Adrenal gland (tissue), 9 donors: ENCODE measurements at regions not wholly inside any gene's neighbourhood (a gene's known extent, or its start where the extent isn't known, plus 50 kb on each side); places are given as distances from the start of the nearest gene placed in this dataset.
"Not testable (repeated sequence)": the region's sequence is repeated elsewhere in the genome, so short reads cannot be mapped to it uniquely, and the experiment has no call there.

ENCODE experiments used
- DNase-seq, 7 donors: peaks; one replicate each; pipeline ENCODE4 v3.0.0-alpha.2; 2019 to 2020
- H3K27ac ChIP-seq, 5 donors: fragments of 200-600 bp; sonication (generic) in 4 of 5; 1 replicate in 3 of 5; 2 replicates in 2 of 5; pipeline versions ENCODE4 v1.5.1 to v1.8.0; 2016 to 2020; ENCODE audit warnings: mild to moderate bottlenecking in 1 of 5
- H3K27me3 ChIP-seq: fragments of 200-600 bp; 2 replicates; pipeline ENCODE4 v1.8.0; 2021
- H3K36me3 ChIP-seq, 2 donors: fragments of 200-600 bp; replicated peaks in 1 of 2; 1 replicate in 1 of 2; 2 replicates in 1 of 2; pipeline versions ENCODE4 v1.5.1 to v1.8.0; 2018 to 2022
- H3K4me1 ChIP-seq, 2 donors: fragments of 200-600 bp; replicated peaks in 1 of 2; 1 replicate in 1 of 2; 2 replicates in 1 of 2; pipeline versions ENCODE4 v1.5.1 to v1.8.0; 2018 to 2021
- H3K4me3 ChIP-seq, 4 donors: fragments of 200-600 bp; sonication (generic) in 3 of 4; one replicate each; pipeline ENCODE4 v1.5.1; 2016 to 2018
- H3K9me3 ChIP-seq, 3 donors: fragments of 200-600 bp; sonication (generic) in 1 of 3; replicated peaks in 1 of 3; 1 replicate in 2 of 3; 2 replicates in 1 of 3; pipeline versions ENCODE4 v1.5.1 to v1.8.0; 2016 to 2021
- POLR2A ChIP-seq, 2 donors: fragments of 450-650 bp; IDR thresholded peaks; one replicate each; pipeline ENCODE4 v1.6.1; 2017; ENCODE audit warnings: antibody characterized with exemption in 2 of 2, mild to moderate bottlenecking in 2 of 2, moderate library complexity in 1 of 2
- WGBS, 4 donors: extraction: QIAGEN DNeasy Blood & Tissue Kit in 2 of 4; methylation state at CpG; one replicate each; pipeline versions ENCODE4 v1.1.5 to v1.1.7; 2013 to 2017; 5-methylcytosine and 5-hydroxymethylcytosine counted together
- intact Hi-C, 2 donors: fragments of 100-400 bp; cut with DNase I; formaldehyde crosslinking; loops; one replicate each; pipeline versions ENCODE4 v1.14.1 to v1.15.0; 2022 to 2023
- TF ChIP-seq, protein P1 (sequence below), 6 experiments: fragments of 450-650 bp in 4 of 6; fragments of 200-600 bp in 2 of 6; sonication (generic) in 1 of 6; IDR thresholded peaks; 1 replicate in 5 of 6; 2 replicates in 1 of 6; pipeline versions ENCODE4 v1.5.1 to v1.8.0; 2016 to 2021; ENCODE audit warnings: antibody characterized with exemption in 6 of 6, mild to moderate bottlenecking in 2 of 6, moderate library complexity in 1 of 6
- donor health status: healthy with polysubstance abuse.
- donor health status: Bipolar disorder and iron deficiency.
- donor health status: DM: yes; HTN: yes; CAD: no.
- donor health status: DM: no; HTN: no; CAD: no.
- donor health status: DM: no; HTN: no; CAD: no.

DNA sequence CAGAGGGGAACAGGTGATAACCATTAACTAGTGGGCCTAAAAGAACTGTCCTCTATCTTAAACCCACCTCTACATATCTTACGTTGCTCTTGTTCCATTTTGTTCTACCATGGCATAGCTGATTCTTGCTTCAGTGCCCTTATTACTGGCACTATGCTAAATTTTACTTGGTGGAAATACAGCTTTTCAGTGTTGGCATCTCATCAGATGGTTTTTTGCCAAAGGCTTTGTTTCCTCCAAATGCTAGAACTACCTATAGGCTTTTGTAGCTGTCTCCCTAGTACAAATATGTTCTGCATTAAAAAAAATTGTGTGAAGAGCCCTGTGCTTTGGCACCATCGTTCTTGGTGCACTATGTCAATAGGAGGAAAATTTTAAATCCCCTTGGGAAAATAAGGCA, 145.0 kb upstream of the ZBTB20 start:
- H3K4me3 ChIP-seq = no peak overlapping the region
- intact Hi-C loops = no loop called here
- no peak for DNase-seq
- no peaks in the 10 kb centered on the region for H3K27me3 ChIP-seq
- H3K27ac ChIP-seq = no peak overlapping the region
- no peaks in the 10 kb centered on the region for H3K9me3 ChIP-seq
- TF ChIP-seq, protein P1, sequence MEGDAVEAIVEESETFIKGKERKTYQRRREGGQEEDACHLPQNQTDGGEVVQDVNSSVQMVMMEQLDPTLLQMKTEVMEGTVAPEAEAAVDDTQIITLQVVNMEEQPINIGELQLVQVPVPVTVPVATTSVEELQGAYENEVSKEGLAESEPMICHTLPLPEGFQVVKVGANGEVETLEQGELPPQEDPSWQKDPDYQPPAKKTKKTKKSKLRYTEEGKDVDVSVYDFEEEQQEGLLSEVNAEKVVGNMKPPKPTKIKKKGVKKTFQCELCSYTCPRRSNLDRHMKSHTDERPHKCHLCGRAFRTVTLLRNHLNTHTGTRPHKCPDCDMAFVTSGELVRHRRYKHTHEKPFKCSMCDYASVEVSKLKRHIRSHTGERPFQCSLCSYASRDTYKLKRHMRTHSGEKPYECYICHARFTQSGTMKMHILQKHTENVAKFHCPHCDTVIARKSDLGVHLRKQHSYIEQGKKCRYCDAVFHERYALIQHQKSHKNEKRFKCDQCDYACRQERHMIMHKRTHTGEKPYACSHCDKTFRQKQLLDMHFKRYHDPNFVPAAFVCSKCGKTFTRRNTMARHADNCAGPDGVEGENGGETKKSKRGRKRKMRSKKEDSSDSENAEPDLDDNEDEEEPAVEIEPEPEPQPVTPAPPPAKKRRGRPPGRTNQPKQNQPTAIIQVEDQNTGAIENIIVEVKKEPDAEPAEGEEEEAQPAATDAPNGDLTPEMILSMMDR (IDR thresholded peaks at IDR 0.05) = no peak
- TF ChIP-seq POLR2A (IDR thresholded peaks at IDR 0.05) = no peak
- 86 to 92% (median 90%) methylated on average over 2 of the region's 2 CpGs for WGBS, 4 donors
- H3K36me3 ChIP-seq = no peaks in the 10 kb centered on the region
- H3K4me1 ChIP-seq = no peaks in the 10 kb centered on the region

DNA sequence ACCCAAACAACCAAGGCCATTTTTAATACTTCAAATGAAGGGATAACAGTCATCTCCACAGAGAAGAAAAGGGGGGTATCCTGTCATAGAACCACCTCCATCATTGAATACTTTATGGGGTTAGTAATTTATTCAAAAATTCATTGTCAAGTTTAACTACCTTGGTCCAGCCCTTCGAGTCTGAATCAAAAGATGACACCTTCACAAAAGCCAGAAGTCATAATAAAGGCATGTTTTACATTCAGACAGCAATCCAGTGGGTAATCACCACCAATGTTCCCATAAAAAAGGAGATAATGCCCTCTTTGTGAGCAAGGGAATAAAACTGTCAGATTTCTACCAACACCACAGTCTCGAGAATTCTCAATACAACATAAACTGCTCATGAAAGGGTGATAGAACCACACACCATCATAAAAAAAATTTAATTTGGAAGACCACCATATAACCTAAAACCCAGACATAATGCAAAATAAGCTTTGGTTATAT, 145.6 kb upstream of the ZBTB20 start:
- H3K4me3 ChIP-seq = no peak overlapping the region
- no peaks in the 10 kb centered on the region for H3K9me3 ChIP-seq
- intact Hi-C loops = no loop called here
- no peak for TF ChIP-seq POLR2A (IDR thresholded peaks at IDR 0.05)
- no peak for DNase-seq
- no peak overlapping the region for H3K27ac ChIP-seq
- H3K27me3 ChIP-seq = no peaks in the 10 kb centered on the region
- no peaks in the 10 kb centered on the region for H3K36me3 ChIP-seq
- H3K4me1 ChIP-seq = no peaks in the 10 kb centered on the region
- 85 to 91% (median 87%) methylated on average over 2 of the region's 2 CpGs for WGBS, 4 donors

DNA sequence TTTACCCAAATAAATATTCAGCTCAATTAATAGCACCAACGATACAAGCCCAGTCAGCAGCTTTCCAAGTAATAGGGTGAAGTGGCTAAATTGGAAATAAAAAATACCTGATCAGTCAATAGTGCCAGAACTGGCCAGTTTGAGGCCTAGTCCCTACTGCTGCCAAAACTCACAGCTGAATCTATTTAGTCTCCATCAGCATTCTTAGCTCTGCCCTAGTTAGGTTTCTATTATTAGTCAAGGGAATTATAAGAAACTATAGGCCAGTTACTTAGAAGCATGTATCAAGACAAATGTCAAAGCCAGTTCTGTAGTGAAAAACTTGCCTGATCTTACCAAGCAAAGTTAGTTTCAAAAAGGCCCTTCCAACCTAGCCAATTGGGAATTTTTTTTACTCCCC, 146.2 kb upstream of the ZBTB20 start:
- intact Hi-C loops = no loop called here
- TF ChIP-seq POLR2A (IDR thresholded peaks at IDR 0.05) = no peak
- TF ChIP-seq, protein P1 (IDR thresholded peaks at IDR 0.05) = no peak
- Histone ChIP-seq H3K27ac (no peak overlapping the region), H3K27me3 (no peaks in the 10 kb centered on the region), H3K4me3 (no peak overlapping the region), H3K4me1 (no peaks in the 10 kb centered on the region), H3K9me3 (no peaks in the 10 kb centered on the region), H3K36me3 (no peaks in the 10 kb centered on the region)
- 84 to 90% (median 85%) methylated on average over 1 of the region's 1 CpG for WGBS, 4 donors
- no peak for DNase-seq

DNA sequence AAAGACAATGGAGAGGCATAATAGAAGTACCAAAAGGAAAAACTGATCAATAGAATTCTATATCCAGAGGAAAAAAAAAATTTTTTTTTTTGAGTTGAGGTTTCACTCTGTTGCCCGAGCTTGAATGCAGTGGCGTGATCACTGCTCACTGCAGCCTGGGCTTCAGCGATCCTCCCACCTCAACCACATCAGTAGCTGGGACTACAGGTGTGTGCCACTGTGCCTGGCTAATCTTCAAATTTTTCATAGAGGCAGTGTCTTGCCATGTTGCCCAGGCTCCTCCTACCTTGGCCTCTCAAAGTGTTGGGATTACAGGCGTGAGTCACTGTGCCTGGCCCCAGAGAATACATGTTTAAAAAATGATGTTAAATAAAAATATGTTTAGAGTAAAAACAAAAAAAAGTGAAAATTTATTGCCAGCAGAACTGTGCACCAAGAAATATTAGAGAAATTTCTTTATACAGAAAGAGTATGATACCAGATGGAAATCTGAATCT, 154.3 kb upstream of the ZBTB20 start:
- no peaks in the 10 kb centered on the region for H3K27me3 ChIP-seq
- H3K4me3 ChIP-seq = no peak overlapping the region
- no peaks in the 10 kb centered on the region for H3K9me3 ChIP-seq
- no peaks in the 10 kb centered on the region for H3K4me1 ChIP-seq
- TF ChIP-seq, protein P1 (IDR thresholded peaks at IDR 0.05) = no peak
- TF ChIP-seq POLR2A (IDR thresholded peaks at IDR 0.05) = no peak
- no peaks in the 10 kb centered on the region for H3K36me3 ChIP-seq
- intact Hi-C loops = no loop called here
- DNase-seq = no peak
- no peak overlapping the region for H3K27ac ChIP-seq
- WGBS, 4 donors = 75 to 84% (median 81%) methylated on average over 4 of the region's 4 CpGs

DNA sequence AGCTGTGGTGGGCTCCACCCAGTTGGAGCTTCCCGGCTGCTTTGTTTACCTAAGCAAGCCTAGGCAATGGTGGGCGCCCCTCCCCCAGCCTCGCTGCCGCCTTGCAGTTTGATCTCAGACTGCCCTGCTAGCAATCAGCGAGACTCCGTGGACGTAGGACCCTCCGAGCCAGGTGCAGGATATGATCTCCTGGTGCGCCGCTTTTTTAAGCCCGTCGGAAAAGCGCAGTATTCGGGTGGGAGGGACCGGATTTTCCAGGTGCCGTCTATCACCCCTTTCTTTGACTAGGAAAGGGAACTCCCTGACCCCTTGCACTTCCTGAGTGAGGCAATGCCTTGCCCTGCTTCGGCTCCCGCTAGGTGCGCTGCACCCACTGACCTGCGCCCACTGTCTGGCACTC, 170.9 kb upstream of the ZBTB20 start:
- H3K36me3 ChIP-seq, H3K27ac ChIP-seq, intact Hi-C loops, H3K27me3 ChIP-seq, H3K4me1 ChIP-seq, H3K4me3 ChIP-seq, DNase-seq, H3K9me3 ChIP-seq: not testable (repeated sequence)
- 81 to 93% (median 87%) methylated on average over 13 to 20 of the region's 20 CpGs for WGBS, 4 donors
